Endothelial cell of umbilical vein (primary cell): ENCODE measurements at regions not wholly inside any gene's neighbourhood (a gene's known extent, or its start where the extent isn't known, plus 50 kb on each side); places are given as distances from the start of the nearest gene placed in this dataset.

ENCODE experiments used
- BruUV-seq: library from RNA; stranded (reverse); fragments of 400-500 nt; replicated peaks from 2 replicates; lab custom pipeline; 2021; lab: Mats Ljungman, UMichigan
- CTCF ChIA-PET: fragments of 300-600, 350-600 bp; sonication (Branson Sonifier 250); formaldehyde crosslinking; loops from one replicate; lab custom pipeline; 2021; ENCODE audit warnings: antibody characterized with exemption, inconsistent platforms; lab: Charles Lee
- POLR2A ChIA-PET: fragments of 300-600, 350-600 bp; sonication (Branson Sonifier 250); formaldehyde crosslinking; loops from one replicate; lab custom pipeline; 2021; ENCODE audit warnings: antibody characterized with exemption, inconsistent platforms; lab: Charles Lee
- DNase-seq: peaks from one replicate; pipeline ENCODE4 v3.0.0-alpha.2; 2011; ENCODE audit warnings: low read depth, low spot score
- FAIRE-seq: peaks from 2 replicates; lab custom pipeline; 2011; peaks lifted over from hg19 to GRCh38; lab: Jason Lieb, UNC
- H2AFZ ChIP-seq: 2 replicates; pipeline ENCODE4 v1.6.0; 2012; ENCODE audit warnings: low read depth, low read length, control low read depth, inconsistent platforms
- H3K27ac ChIP-seq: 2 replicates; pipeline ENCODE4 v1.5.1; 2011; ENCODE audit warnings: low read depth, mild to moderate bottlenecking, control low read depth, low read length, moderate library complexity; ENCODE audit not compliant: insufficient read depth
- H3K27me3 ChIP-seq, 2 experiments: 2 replicates each; pipeline versions ENCODE4 v1.6.0 to v1.6.1; 2011; ENCODE audit warnings: low read length in 2 of 2, mixed read lengths in 1 of 2; ENCODE audit not compliant: control insufficient read depth in 2 of 2, insufficient read depth in 2 of 2
- H3K36me3 ChIP-seq, 2 experiments: 2 replicates in 1 of 2; 3 replicates in 1 of 2; pipeline ENCODE4 v1.5.1; 2011; ENCODE audit warnings: low read length in 2 of 2, mild to moderate bottlenecking in 1 of 2, moderate library complexity in 1 of 2; ENCODE audit not compliant: control insufficient read depth in 2 of 2, insufficient read depth in 2 of 2; ENCODE audit errors: extremely low read depth in 1 of 2
- H3K4me1 ChIP-seq: 3 replicates; pipeline ENCODE4 v1.5.1; 2011; ENCODE audit warnings: mild to moderate bottlenecking, low read length; ENCODE audit not compliant: control insufficient read depth, insufficient read depth; ENCODE audit errors: extremely low read depth
- H3K4me2 ChIP-seq: 2 replicates; pipeline ENCODE4 v1.6.1; 2011; ENCODE audit warnings: low read length, control low read depth, mixed read lengths; ENCODE audit not compliant: insufficient read depth
- H3K4me3 ChIP-seq, 3 experiments: fragments of 200-600 bp in 1 of 3; sonication (generic), shearing (Covaris generic) in 1 of 3; replicated peaks in 1 of 3; 2 replicates each; pipeline ENCODE4 v1.5.1; 2011 to 2016; ENCODE audit warnings: control low read depth in 3 of 3, low read length in 3 of 3, mild to moderate bottlenecking in 2 of 3, inconsistent platforms in 1 of 3, low read depth in 1 of 3, moderate library complexity in 1 of 3; ENCODE audit not compliant: insufficient read depth in 1 of 3
- H3K79me2 ChIP-seq: 2 replicates; pipeline ENCODE4 v1.6.0; 2012; ENCODE audit warnings: low read length, inconsistent platforms; ENCODE audit not compliant: control insufficient read depth, insufficient read depth
- H3K9ac ChIP-seq: replicated peaks from 2 replicates; pipeline ENCODE3; 2011; ENCODE audit warnings: low read length, control low read depth; ENCODE audit not compliant: insufficient read depth; ENCODE audit errors: extremely low read depth
- H3K9me1 ChIP-seq: replicated peaks from 3 replicates; pipeline ENCODE4 v1.6.0; 2011; ENCODE audit warnings: mild to moderate bottlenecking, low read length; ENCODE audit not compliant: control insufficient read depth, insufficient read depth; ENCODE audit errors: extremely low read depth
- H3K9me3 ChIP-seq: replicated peaks from 2 replicates; pipeline ENCODE4 v1.5.1; 2012; ENCODE audit warnings: low read length, inconsistent platforms; ENCODE audit not compliant: control insufficient read depth, insufficient read depth
- H4K20me1 ChIP-seq: replicated peaks from 2 replicates; pipeline ENCODE3; 2011; ENCODE audit warnings: mild to moderate bottlenecking, low read length; ENCODE audit not compliant: control insufficient read depth, insufficient read depth; ENCODE audit errors: extremely low read depth
- CTCF ChIP-seq, 2 donors: IDR thresholded peaks; 1 replicate in 1 of 2; 2 replicates in 1 of 2; pipeline ENCODE4 v1.5.1; 2011; ENCODE audit warnings: low read length in 2 of 2, mild to moderate bottlenecking in 2 of 2, moderate library complexity in 2 of 2, control low read depth in 1 of 2, inconsistent platforms in 1 of 2, low read depth in 1 of 2; ENCODE audit not compliant: insufficient read depth in 1 of 2; ENCODE audit errors: extremely low read depth in 1 of 2
- EZH2 ChIP-seq: IDR thresholded peaks from 2 replicates; pipeline ENCODE4 v1.6.1; 2012; ENCODE audit warnings: borderline replicate concordance, low read depth, mild to moderate bottlenecking, moderate library complexity, low read length, inconsistent platforms; ENCODE audit not compliant: severe bottlenecking
- FOS ChIP-seq: IDR thresholded peaks from 2 replicates; pipeline ENCODE4 v1.6.1; 2011; ENCODE audit warnings: mild to moderate bottlenecking, low read length, moderate library complexity, borderline replicate concordance; ENCODE audit not compliant: insufficient read depth
- GATA2 ChIP-seq: IDR thresholded peaks from 2 replicates; pipeline ENCODE4 v1.7.0; 2011; ENCODE audit warnings: low read depth, mild to moderate bottlenecking, moderate library complexity, mixed read lengths, low read length; ENCODE audit not compliant: insufficient read length, insufficient read depth
- JUN ChIP-seq: IDR thresholded peaks from 2 replicates; pipeline ENCODE4 v1.6.1; 2011; ENCODE audit warnings: borderline replicate concordance, low read depth; ENCODE audit not compliant: insufficient read length, insufficient read depth
- MAX ChIP-seq: IDR thresholded peaks from 2 replicates; pipeline ENCODE4 v1.6.1; 2011; ENCODE audit not compliant: insufficient read depth, insufficient read length
- MYC ChIP-seq: IDR thresholded peaks from one replicate; pipeline ENCODE4 v1.6.1; 2011; ENCODE audit warnings: mild to moderate bottlenecking, low read depth, low read length
- POLR2A ChIP-seq: IDR thresholded peaks from 2 replicates; pipeline ENCODE4 v1.6.1; 2012; ENCODE audit warnings: low read depth, mild to moderate bottlenecking, control low read depth, low read length
- POLR2AphosphoS5 ChIP-seq: IDR thresholded peaks from 2 replicates; pipeline ENCODE4 v1.6.1; 2012; ENCODE audit warnings: low read depth, mild to moderate bottlenecking, control low read depth, low read length, moderate library complexity; ENCODE audit not compliant: insufficient read depth
- dilution Hi-C: fragments of 300-500 bp; cut with MboI; formaldehyde crosslinking; loops from one replicate; pipeline ENCODE4 v1.15.0; 2019; ENCODE audit warnings: low sequenced_read_pairs; ENCODE audit not compliant: extremely low pct_ligation_motif_present
- intact Hi-C: fragments of 100-400 bp; cut with micrococcal nuclease; formaldehyde crosslinking; loops from one replicate; pipeline ENCODE4 v1.10.0; 2022

GRCh38 chr10:124287071-124287685 is 131.5 kb downstream of the OAT start:
- Histone ChIP-seq H2AFZ (no peak overlapping the region), H3K4me3 (no peak overlapping the region), H3K4me1 (no peaks in the 10 kb centered on the region), H3K36me3 (no peaks in the 10 kb centered on the region), H3K4me2 (no peak overlapping the region), H3K79me2 (no peaks in the 10 kb centered on the region), H3K27me3 (no peaks in the 10 kb centered on the region), H3K9me3 (no peaks in the 10 kb centered on the region), H3K9ac (no peak overlapping the region), H3K9me1 (no peaks in the 10 kb centered on the region), H3K27ac (no peak overlapping the region), H4K20me1 (no peaks in the 10 kb centered on the region)
- dilution Hi-C loops, result no loop called here
- BruUV-seq, result no TSS peak
- ChIA-PET CTCF (no interaction called here), POLR2A (no interaction called here)
- no peak for DNase-seq
- FAIRE-seq, result no peak
- intact Hi-C loops, result no loop called here
- TF ChIP-seq CTCF (IDR thresholded peaks at IDR 0.05; ENCODE audit: extremely low read depth in 1 of 2, insufficient read depth in 1 of 2, low read depth in 1 of 2, low read length in 2 of 2), result no peak
- no peak for TF ChIP-seq GATA2
- no peak for TF ChIP-seq MYC
- TF ChIP-seq FOS, result no peak
- no peak for TF ChIP-seq POLR2AphosphoS5
- TF ChIP-seq POLR2A, result no peak
- TF ChIP-seq MAX, result no peak
- TF ChIP-seq JUN, result no peak
- TF ChIP-seq EZH2, result no peak
